Stimulated activated CD8-positive, alpha-beta memory T cell treated with anti-CD3 and anti-CD28 coated beads, Interleukin-15, amount 100 ng/mL, for 48 hours (primary cell): ENCODE measurements at regions not wholly inside any gene's neighbourhood (a gene's known extent, or its start where the extent isn't known, plus 50 kb on each side); places are given as distances from the start of the nearest gene placed in this dataset.
"Not testable (repeated sequence)": the region's sequence is repeated elsewhere in the genome, so short reads cannot be mapped to it uniquely, and the experiment has no call there.

ENCODE experiments used
- DNase-seq, 2 donors: peaks; one replicate each; pipeline ENCODE4 v3.0.0-alpha.2; 2020; ENCODE audit warnings: low read depth in 2 of 2

DNA sequence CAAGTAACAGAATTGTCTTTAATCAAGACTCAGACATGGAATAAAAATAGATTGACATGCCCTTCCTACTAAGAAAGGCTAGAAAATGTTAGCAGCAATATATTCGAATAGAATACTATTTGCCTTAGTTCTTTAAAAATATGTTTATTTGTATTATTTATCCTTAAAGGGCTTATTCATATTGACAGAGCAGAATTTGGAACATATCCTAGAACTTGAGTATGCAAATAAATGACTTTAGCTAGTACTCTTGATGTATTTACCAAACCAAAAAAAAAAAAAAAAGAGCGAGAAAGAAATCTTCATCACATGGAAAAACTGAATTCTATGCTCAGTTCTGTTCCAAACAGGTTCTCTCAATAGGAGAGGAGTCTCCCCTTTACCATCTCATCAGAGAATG, 68.9 kb upstream of the PPARGC1A start:
- DNase-seq: no peak

- no peak for DNase-seq
Observed at GRCh38 chr4:23957465-23957864, 67.6 kb upstream of the PPARGC1A start.

- no peak for DNase-seq
Observed at GRCh38 chr4:23956601-23957364, 66.9 kb upstream of the PPARGC1A start.

- DNase-seq: no peak
Observed at GRCh38 chr4:23952258-23952657, 62.4 kb upstream of the PPARGC1A start.

DNA sequence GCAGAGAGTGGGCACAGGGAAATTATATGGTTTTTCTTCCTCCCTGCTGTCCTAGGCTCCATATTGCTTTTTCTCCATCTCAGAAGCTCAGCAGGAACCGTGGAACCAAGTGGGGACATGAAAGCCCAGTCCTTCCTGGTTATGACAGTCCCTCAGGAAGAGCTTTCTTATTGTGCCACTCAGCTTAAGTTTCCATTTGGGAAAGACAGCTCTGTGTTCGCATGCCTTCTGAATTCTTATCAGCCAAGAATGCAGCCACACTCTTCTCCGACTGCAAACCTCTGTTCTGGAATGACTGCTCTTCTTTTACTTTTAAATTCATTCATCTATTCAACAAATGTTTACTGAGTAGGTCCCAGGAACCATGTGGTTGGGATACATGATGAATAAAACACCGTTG, 58.0 kb upstream of the PPARGC1A start:
- DNase-seq: no peak

DNA sequence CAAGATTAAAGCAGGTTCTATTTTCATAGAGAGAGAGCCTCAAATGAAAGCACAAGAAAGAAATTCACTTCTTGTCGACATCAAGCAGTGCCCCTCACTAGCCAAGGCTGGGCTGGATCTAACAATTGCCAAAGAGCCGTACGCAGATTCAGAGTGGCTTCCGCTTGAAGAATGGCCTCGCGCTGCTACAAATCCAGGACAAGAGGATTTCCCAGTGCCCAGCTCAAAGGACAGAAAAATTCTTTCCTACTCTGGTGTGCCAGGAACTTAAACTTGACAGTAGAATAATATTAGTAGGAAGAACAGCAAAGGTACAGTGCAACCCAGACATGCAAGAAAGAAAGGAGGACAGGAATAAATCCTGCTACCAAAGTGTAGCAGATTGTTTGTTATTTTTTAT, 56.5 kb upstream of the PPARGC1A start:
- DNase-seq: no peak

DNA sequence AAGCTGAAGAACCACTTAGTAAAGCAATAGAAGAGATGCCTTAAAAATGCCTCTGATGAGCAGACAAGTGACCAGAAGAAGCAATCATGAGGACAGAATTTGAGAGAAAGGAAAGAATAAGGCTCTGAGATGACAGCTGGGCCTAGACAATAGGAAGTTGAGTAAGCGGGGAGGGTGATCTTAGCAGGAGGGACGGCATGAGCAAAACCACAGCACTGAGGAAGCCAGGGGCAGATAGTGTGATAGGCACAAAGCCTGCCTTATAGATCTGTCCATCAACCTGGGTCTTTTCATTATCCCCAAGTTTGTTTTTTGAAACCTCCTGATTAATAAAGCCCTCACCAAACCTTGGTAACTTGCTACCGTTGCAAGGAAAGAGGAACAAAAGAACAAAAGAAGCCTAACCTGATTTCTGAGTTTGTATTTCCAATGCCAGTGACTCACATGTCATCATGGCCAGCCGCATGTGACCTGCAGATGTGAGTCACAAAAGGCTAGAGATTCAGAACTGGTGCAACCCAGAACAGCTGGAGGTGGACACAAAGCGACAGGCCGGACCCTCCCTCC, 55.7 kb upstream of the PPARGC1A start:
- DNase-seq: no peak

GRCh38 chr4:23944556-23944955, 54.7 kb upstream of the PPARGC1A start:
- not testable (repeated sequence) for DNase-seq

GRCh38 chr4:23943478-23943877, 53.6 kb upstream of the PPARGC1A start:
- DNase-seq: no peak

GRCh38 chr4:23942471-23942870, 52.6 kb upstream of the PPARGC1A start:
- no peak for DNase-seq
